ENCODE measurements at regions not wholly inside any gene's neighbourhood (a gene's known extent, or its start where the extent isn't known, plus 50 kb on each side); places are given as distances from the start of the nearest gene placed in this dataset.

GRCh38 chr3:104868291-104868690 lies 498.4 kb upstream of the ALCAM start:
- no peak for TF ChIP-seq CTCF (IDR thresholded peaks at IDR 0.05)
- TF ChIP-seq POLR2A (IDR thresholded peaks at IDR 0.05), result no peak
